ENCODE measurements at regions not wholly inside any gene's neighbourhood (a gene's known extent, or its start where the extent isn't known, plus 50 kb on each side); places are given as distances from the start of the nearest gene placed in this dataset.

GRCh38 chr2:101617796-101618195 lies 79.7 kb upstream of the MAP4K4 start:
- no peak for TF ChIP-seq POLR2AphosphoS5 (IDR thresholded peaks at IDR 0.05; ENCODE audit: low read depth, low read length)
- no peak for TF ChIP-seq POLR2A (IDR thresholded peaks at IDR 0.05; ENCODE audit: low read depth, low read length)
- no peak for TF ChIP-seq TAF1 (IDR thresholded peaks at IDR 0.05; ENCODE audit: borderline replicate concordance, low read depth, low read length)

Measured in GM12892 (cell line).